ELR (cell line): ENCODE measurements at regions not wholly inside any gene's neighbourhood (a gene's known extent, or its start where the extent isn't known, plus 50 kb on each side); places are given as distances from the start of the nearest gene placed in this dataset.
"Not testable (repeated sequence)": the region's sequence is repeated elsewhere in the genome, so short reads cannot be mapped to it uniquely, and the experiment has no call there.

ENCODE experiments used
- DNase-seq: peaks from one replicate; pipeline ENCODE4 v3.0.0-alpha.2; 2015; ENCODE audit warnings: low read depth

DNA sequence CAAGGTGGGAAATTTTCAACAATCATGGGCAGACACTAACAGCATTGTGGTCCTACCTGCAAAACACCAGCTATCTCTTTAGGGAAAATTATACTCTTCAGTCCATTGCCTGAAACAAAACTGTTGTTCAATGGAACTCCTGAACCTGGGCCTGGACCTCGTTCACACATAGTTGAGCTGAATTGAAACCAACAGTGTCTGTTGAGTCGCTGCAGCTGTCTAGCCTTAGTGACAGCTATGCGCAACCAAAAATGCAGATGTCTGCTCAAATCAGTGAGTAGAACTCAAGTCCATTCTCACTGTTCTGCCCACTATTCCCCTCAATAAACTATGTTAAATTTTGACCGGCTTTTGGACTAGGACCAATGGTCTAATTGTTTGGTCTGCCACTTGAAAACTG, 286.2 kb downstream of the TFAP2A start:
- DNase-seq = no peak

DNA sequence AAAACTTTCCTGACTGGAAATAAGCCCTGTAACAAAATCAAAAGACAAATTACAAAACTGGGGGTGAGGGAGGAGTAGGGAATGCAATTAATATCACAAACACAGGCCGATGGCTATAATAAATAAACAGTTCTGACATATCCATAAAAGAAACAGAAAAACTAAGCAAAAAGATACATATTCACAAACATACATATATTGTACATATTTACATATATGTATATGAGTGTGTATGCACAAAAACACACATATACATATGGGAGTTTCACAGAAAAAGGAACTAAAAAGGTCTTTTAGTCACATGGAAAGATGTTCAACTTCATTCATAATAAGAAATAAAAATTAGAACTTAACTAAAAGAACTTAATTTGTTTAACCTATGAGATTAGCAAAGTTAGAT, 292.7 kb downstream of the TFAP2A start:
- DNase-seq = no peak

DNA sequence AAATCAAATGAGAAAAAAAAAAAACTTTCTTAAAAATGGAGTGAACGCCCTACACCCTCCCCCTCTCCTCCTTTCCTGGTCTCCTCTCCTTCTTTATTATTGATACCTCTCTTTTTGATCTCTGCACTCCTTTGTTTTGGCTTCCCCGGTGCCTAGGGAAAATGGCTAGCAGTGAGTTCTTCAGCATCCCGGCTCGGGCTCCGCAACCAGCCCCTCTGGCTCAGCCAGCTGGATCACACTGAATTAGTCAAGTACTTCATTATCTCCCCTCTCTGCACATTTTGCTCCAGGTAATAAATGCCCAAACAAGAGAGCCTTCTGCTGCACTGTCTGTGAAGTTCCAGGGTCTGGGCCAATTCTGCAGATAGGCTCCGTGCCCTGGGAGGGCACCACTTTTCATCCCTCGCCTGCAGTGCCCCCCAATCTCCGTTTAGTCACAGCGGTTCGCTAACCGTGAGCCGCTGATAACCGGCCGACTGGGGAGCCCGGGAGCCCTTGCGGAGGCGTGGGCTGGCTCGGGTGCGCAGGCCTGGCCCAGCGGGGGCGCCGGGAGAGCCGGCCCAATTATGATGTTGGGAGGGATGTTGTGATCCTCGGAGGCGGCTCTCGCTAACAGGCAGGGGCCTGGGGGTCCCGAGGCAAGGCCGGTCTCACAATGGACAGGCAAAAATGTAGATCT, 301.9 kb downstream of the TFAP2A start:
- no peak for DNase-seq

- no peak for DNase-seq
Measured at GRCh38 chr6:10111975-10112374, 302.9 kb downstream of the TFAP2A start.

DNA sequence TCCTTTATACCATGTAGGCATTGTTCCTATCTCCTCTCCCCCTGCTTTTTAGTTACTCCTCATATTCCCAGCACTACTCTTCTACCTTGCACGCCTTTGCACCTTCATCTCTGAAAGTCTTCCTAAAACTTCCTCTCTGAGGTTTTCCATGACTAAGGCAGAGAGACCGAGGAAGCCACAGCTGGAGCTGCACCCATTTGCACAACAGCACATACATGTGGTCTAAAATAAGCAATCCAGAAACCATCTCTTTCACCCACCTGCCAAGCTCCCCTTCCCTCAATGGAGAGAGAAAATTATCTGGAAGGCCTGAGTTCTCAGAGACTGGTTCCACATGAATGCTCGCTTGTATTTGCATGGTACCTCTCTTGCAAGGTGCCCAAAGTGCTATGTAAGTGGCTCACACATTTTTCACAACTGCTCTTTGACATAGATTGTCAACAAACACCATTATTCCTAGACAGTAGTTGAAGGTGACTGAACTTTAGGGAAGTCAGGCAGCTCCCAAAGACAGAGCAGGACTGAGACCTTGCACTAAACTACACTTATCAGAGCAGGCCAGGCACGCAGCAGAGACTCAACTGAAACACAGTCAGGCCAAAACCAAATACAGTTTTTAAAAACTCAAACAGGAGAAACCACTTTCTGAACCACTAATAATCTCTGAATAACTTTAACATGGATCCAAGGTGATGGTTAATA, 313.2 kb downstream of the TFAP2A start:
- DNase-seq = no peak

GRCh38 chr6:10099529-10100140, 315.2 kb downstream of the TFAP2A start:
- DNase-seq = no peak

GRCh38 chr6:10098756-10099528, 315.9 kb downstream of the TFAP2A start:
- DNase-seq = no peak

DNA sequence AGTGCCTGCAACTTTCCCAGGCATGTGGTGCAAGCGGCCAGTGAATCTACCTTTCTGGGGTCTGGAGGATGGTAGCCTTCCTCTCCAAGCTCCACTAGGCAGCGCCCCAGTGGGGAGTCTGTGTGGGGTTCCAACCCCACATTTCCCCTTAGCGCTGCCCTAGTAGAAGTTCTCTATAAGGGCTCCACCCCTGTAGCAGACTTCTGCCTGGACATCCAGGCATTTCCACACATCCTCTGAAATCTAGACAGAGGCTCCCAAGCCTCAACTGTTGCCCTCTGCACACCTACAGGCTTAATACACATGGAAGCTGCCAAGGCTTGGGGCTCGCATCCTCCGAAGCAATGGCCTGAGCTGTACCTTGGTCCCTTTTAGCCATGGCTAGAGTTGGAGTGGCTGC, 321.6 kb downstream of the TFAP2A start:
- no peak for DNase-seq

GRCh38 chr6:10084111-10084986, 330.5 kb downstream of the TFAP2A start:
- DNase-seq = no peak

GRCh38 chr6:10082385-10082784, 332.5 kb downstream of the TFAP2A start:
- peak; percentile 28 for DNase-seq

DNA sequence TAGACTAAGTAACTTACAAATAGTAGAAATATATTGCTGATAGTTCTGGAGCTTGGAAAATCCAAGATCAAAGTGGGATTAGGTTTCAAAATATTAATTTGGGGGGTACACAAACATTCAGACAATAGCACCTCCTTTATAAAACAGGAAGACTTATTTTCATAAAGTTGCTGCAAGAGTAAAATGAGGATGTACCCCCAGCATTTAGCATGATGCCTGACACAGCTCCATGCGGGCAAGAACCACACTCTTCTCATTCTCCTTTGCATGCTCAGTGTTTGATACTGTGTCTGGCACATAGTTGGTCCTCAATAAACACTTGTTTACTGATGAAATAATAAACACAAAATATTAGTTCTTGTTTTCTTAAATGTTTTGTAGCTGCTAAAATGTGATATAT, 332.9 kb downstream of the TFAP2A start:
- no peak for DNase-seq

DNA sequence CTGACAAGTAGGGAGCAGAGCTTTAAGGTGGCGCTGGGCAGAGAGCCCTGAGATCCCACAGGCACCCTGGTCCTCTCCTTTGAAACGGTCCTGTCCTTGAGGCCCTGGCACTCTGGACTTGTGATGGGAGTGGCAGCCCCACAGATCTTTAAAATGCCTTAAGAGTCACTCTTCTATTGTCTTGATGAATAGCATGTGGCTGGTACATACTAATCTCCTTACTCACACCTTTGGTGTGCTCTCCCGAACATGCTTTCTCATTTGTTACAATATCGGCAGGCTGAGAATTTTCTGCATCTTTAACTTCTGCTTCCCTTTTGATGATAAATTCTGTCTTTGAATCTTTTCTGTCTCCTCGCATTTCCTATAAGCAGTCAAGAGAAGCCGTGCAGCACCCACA, 333.8 kb downstream of the TFAP2A start:
- DNase-seq = no peak

DNA sequence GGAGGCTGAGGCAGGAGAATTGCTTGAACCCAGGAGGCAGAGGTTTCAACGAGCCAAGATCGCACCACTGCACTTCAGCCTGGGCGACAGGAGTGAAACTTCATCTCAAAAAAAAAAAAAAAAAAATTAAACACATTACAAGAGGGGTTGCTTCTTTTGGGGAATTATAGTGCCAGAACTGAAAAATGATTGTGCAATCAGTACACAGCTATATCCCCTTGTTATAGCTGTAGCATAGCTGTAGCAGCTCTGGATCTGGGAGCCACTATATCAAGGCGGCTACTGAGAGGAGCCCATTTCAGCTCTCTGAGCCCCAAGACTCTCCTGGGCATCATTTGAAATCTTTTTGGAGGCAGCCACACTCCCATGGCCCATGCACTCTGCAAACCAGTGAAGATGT, 334.3 kb downstream of the TFAP2A start:
- DNase-seq = no peak

- no peak for DNase-seq
Measured at GRCh38 chr6:10078581-10078980, 336.3 kb downstream of the TFAP2A start.

GRCh38 chr6:10074726-10075125, 340.1 kb downstream of the TFAP2A start:
- not testable (repeated sequence) for DNase-seq

- no peak for DNase-seq
Measured at GRCh38 chr6:10073341-10073740, 341.5 kb downstream of the TFAP2A start.

GRCh38 chr6:10071631-10072220, 343.1 kb downstream of the TFAP2A start:
- DNase-seq = no peak

DNA sequence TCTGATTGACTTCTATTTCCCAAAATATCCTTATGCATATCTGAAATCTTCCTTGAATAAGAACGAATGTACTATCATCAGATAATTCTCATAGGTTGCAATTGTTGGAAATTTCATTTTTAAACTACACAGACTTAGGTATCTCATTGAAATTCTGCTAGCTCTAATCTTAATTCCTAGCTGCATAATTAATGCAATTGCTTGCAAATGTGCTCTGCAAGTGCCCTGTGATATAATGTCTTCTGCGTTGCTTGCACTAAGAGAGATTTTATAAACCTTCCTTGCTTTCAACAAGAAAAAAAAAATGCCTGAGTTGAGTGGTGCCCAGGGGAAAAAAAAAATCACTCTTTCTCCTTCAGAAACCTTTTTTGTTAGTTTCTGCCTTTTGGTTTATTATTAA, 354.9 kb downstream of the TFAP2A start:
- DNase-seq = no peak

GRCh38 chr6:10054672-10055071, 360.2 kb downstream of the TFAP2A start:
- DNase-seq = no peak

DNA sequence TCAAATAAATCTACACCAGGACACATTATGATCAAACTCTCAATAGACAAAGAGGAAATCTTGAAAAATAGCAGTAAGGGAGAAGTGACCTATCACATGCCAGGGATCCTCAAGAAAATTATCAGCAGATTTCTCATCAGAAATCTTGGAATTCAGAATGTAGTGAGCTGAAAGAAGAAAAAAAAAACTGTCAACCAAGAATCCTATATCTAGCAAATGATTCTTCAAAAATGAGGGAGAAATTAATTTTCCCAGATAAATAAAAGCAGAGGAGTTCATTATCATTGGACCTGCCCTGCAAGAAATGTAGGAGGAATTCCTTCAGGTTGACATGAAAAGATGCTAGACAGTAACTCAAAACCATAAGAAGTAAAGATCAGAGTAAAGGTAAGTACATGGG, 363.6 kb downstream of the TFAP2A start:
- no peak for DNase-seq
